A549 (cell line): ENCODE measurements at regions not wholly inside any gene's neighbourhood (a gene's known extent, or its start where the extent isn't known, plus 50 kb on each side); places are given as distances from the start of the nearest gene placed in this dataset.

Source experiments
- CEBPB ChIP-seq, 2 experiments: fragments of >200 bp in 1 of 2; sonication (Bioruptor Twin) in 1 of 2; formaldehyde crosslinking in 1 of 2; IDR thresholded peaks; 2 replicates each; pipeline ENCODE4 v1.6.1; 2012 to 2016
- CTCF ChIP-seq: fragments of >200 bp; sonication (Bioruptor Twin); formaldehyde crosslinking; IDR thresholded peaks from 3 replicates; pipeline ENCODE4 v1.5.1; 2016
- E2F6 ChIP-seq: IDR thresholded peaks from 2 replicates; pipeline ENCODE4 v1.6.1; 2012; ENCODE audit warnings: low read depth, borderline replicate concordance
- EHMT2 ChIP-seq: fragments of 200-600 bp; sonication (generic); IDR thresholded peaks from 2 replicates; pipeline ENCODE4 v1.6.1; 2016; ENCODE audit warnings: antibody characterized with exemption, low read depth, mild to moderate bottlenecking, moderate library complexity
- MAX ChIP-seq: IDR thresholded peaks from 2 replicates; pipeline ENCODE4 v1.6.1; 2012
- PBX3 ChIP-seq: IDR thresholded peaks from 2 replicates; pipeline ENCODE4 v1.6.1; 2012
- POLR2A ChIP-seq: IDR thresholded peaks from 2 replicates; pipeline ENCODE4 v1.6.1; 2012; ENCODE audit warnings: mild to moderate bottlenecking, low read length
- RAD21 ChIP-seq, 2 experiments: fragments of >200 bp in 1 of 2; sonication (Bioruptor Twin) in 1 of 2; formaldehyde crosslinking in 1 of 2; IDR thresholded peaks in 1 of 2; conservative IDR thresholded peaks in 1 of 2; 2 replicates in 1 of 2; 3 replicates in 1 of 2; pipeline ENCODE4 v1.6.1; 2012 to 2018; ENCODE audit warnings: inconsistent platforms in 1 of 2
- RFX5 ChIP-seq: fragments of 450-650 bp; IDR thresholded peaks from 2 replicates; pipeline ENCODE4 v1.7.1; 2014; ENCODE audit warnings: antibody characterized with exemption, mild to moderate bottlenecking, moderate library complexity
- ZNF302 ChIP-seq: fragments of 250-450 bp; sonication (Bioruptor Pico); IDR thresholded peaks from 2 replicates; pipeline ENCODE4 v1.9.0; 2021; ENCODE audit warnings: inconsistent platforms, mild to moderate bottlenecking, moderate library complexity

- TF ChIP-seq CTCF (no peak), POLR2A (no peak), PBX3 (no peak), E2F6 (no peak), EHMT2 (no peak), CEBPB (IDR thresholded peaks at IDR 0.05) (no peak), RAD21 (conservative IDR thresholded peaks at IDR 0.05 in 1 of 2, IDR thresholded peaks at IDR 0.05 in 1 of 2) (no peak), RFX5 (no peak), ZNF302 (no peak), MAX (no peak)
Measured at GRCh38 chr9:90706230-90706629, 63.6 kb upstream of the DIRAS2 start.
